NCI-H2081 (cell line): ENCODE measurements at regions not wholly inside any gene's neighbourhood (a gene's known extent, or its start where the extent isn't known, plus 50 kb on each side); places are given as distances from the start of the nearest gene placed in this dataset.
"Not testable (repeated sequence)": the region's sequence is repeated elsewhere in the genome, so short reads cannot be mapped to it uniquely, and the experiment has no call there.

Experiments used
- DNase-seq, 2 experiments: peaks; one replicate each; lab custom pipeline; 2025; lab: John Stamatoyannopoulos, UW

GRCh38 chr17:14732211-14732610 lies 431.3 kb downstream of the HS3ST3B1 start:
- DNase-seq, result no peak

GRCh38 chr17:14731591-14731990 lies 430.7 kb downstream of the HS3ST3B1 start:
- no peak for DNase-seq

GRCh38 chr17:14730821-14731220 lies 429.9 kb downstream of the HS3ST3B1 start:
- no peak for DNase-seq

GRCh38 chr17:14725729-14726128 lies 424.8 kb downstream of the HS3ST3B1 start:
- DNase-seq, result no peak

- no peak for DNase-seq
Observed at GRCh38 chr17:14724770-14725169, 423.9 kb downstream of the HS3ST3B1 start.

GRCh38 chr17:14723349-14723748 lies 422.5 kb downstream of the HS3ST3B1 start:
- not testable (repeated sequence) for DNase-seq

- no peak for DNase-seq
Observed at GRCh38 chr17:14719942-14720341, 419.1 kb downstream of the HS3ST3B1 start.

- DNase-seq, result no peak
Observed at GRCh38 chr17:14717859-14718258, 417.0 kb downstream of the HS3ST3B1 start.

- no peak for DNase-seq
Observed at GRCh38 chr17:14715561-14715960, 414.7 kb downstream of the HS3ST3B1 start.

- DNase-seq, result no peak
Observed at GRCh38 chr17:14712611-14713021, 411.7 kb downstream of the HS3ST3B1 start.

- no peak for DNase-seq
Observed at GRCh38 chr17:14704121-14704520, 403.2 kb downstream of the HS3ST3B1 start.

- DNase-seq, result no peak
Observed at GRCh38 chr17:14701886-14702285, 401.0 kb downstream of the HS3ST3B1 start.

GRCh38 chr17:14699574-14700185 lies 398.8 kb downstream of the HS3ST3B1 start:
- no peak for DNase-seq

GRCh38 chr17:14693382-14693781 lies 392.5 kb downstream of the HS3ST3B1 start:
- no peak for DNase-seq

- no peak for DNase-seq
Observed at GRCh38 chr17:14690704-14691103, 389.8 kb downstream of the HS3ST3B1 start.

- no peak for DNase-seq
Observed at GRCh38 chr17:14688134-14688533, 387.3 kb downstream of the HS3ST3B1 start.

GRCh38 chr17:14672830-14673229 lies 371.9 kb downstream of the HS3ST3B1 start:
- no peak for DNase-seq

- DNase-seq, result no peak
Observed at GRCh38 chr17:14670861-14671260, 370.0 kb downstream of the HS3ST3B1 start.

- no peak for DNase-seq
Observed at GRCh38 chr17:14664511-14664910, 363.6 kb downstream of the HS3ST3B1 start.

- no peak for DNase-seq
Observed at GRCh38 chr17:14641117-14641516, 340.2 kb downstream of the HS3ST3B1 start.

- no peak for DNase-seq
Observed at GRCh38 chr17:14637260-14637659, 336.4 kb downstream of the HS3ST3B1 start.

GRCh38 chr17:14630621-14631020 lies 329.7 kb downstream of the HS3ST3B1 start:
- DNase-seq, result no peak

GRCh38 chr17:14630046-14630445 lies 329.2 kb downstream of the HS3ST3B1 start:
- DNase-seq, result no peak

GRCh38 chr17:14622615-14623101 lies 321.8 kb downstream of the HS3ST3B1 start:
- no peak for DNase-seq
